Non-pigmented ciliary epithelial cell (primary cell): ENCODE measurements at regions not wholly inside any gene's neighbourhood (a gene's known extent, or its start where the extent isn't known, plus 50 kb on each side); places are given as distances from the start of the nearest gene placed in this dataset.
A peak's percentile ranks its signal among the peaks of the same experiment; 100 is the strongest.

Source experiments
- DNase-seq: peaks from one replicate; pipeline ENCODE4 v3.0.0-alpha.2; 2010; ENCODE audit warnings: low read depth

DNA sequence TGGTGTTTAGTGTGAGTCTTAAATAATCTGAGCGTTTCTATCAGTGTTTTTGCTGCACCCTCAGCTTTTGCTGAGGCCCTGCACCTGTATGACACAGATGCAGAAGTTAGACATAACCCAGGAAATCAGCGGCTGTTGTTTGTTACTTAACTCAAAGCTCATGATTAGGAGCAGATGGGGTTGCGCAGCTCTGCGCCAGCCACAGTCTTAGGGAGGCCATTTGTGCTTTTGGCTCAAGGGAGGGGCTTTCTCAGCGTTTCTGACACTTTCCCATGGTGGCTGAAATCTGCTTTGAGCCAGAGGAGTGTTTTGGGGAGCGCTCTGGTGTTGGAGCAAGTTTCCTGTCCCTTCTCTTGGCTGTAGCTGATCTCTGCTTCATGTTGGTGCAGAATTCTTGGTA is 433.8 kb downstream of the NAF1 start:
- no peak for DNase-seq

DNA sequence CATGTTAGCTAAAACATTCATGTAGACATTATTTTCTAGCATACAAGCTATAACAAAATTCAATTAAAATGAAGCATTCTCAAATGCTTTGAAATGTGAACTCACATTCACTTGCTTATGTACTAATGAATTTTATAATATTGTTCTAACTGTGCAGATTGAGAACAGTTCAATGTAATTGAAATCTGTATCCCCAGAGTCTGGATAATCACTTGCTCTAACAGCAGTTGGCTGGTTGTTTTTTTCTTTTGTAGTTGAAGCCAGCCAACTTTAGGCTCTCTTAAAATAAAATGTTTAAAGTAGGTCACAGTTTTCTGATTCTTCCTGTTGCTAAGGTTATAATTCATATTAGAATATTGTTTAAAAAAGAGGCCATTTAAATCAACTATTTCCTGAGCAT is 438.9 kb downstream of the NAF1 start:
- DNase-seq = no peak

GRCh38 chr4:162727232-162727631 is 439.5 kb downstream of the NAF1 start:
- DNase-seq = no peak

- no peak for DNase-seq
Measured at GRCh38 chr4:162715401-162715800, 451.3 kb downstream of the NAF1 start.

- DNase-seq = no peak
Measured at GRCh38 chr4:162707962-162708361, 458.7 kb downstream of the NAF1 start.

DNA sequence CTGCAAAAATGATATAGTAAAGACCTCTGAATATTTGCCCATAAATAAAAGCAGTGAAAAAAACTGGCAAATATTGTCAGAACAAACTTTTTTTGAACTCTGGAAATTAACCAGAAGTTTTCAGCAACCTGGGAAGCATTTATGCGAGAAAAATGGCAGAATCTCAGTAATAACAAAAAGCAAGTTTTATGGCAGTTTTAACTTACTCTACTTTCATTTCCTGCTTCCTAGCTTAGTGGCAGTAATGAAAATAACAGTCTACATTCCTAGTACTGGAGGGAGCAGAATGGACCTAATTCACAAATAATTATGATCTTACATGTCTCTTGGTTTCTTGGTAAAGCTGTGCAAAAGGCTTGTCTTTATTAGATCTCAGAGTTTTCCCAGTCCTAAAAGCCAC is 460.1 kb downstream of the NAF1 start:
- no peak for DNase-seq

DNA sequence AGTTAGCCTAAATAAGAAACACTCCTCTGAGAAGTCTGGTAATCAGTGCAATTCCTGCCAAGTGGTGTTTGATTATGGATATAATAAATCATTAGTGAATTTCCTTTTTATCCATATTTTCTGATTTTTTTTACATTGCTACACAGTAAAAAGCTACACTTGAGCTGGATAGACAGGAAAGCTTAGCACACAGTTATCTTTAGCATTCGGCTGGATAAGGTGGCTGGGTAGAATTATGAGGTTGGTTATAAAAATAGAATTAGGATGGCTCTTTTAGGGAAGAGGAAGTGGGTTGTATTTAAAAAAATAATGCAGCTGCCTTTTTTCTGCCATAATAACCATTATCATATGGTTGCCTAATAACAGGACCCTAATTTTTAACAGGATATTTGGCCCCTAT is 460.6 kb downstream of the NAF1 start:
- no peak for DNase-seq

DNA sequence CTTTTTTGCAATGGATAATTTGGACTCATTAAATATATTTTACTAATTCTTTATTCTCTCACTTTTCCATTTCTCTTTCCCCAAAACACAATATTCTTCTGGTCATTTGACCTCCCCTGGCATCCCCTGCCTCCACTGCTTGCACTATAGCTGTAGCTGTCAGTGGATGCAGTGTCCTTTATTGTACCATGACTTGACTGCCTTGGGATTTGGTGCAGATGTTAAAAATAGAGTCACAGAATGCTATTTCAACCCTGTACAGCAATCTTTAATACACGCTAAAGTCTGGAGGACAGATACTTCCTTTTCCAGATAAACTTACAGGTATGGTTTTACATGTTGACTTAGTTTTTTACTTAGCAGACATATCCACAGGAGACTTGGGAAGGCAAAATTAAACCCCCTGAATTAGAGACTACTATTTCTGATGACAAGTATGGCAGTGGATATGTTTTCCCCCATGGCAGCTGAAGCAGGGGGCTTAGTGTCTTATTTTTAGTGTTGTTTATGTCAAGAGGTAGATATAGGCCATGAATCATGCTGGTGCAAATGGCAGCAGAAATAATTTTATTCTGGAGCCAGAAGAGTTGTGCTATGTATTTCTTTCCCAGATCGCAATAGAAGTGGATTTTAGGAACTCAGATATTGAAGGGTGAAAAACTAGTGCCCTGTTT is 461.4 kb downstream of the NAF1 start:
- DNase-seq = no peak

DNA sequence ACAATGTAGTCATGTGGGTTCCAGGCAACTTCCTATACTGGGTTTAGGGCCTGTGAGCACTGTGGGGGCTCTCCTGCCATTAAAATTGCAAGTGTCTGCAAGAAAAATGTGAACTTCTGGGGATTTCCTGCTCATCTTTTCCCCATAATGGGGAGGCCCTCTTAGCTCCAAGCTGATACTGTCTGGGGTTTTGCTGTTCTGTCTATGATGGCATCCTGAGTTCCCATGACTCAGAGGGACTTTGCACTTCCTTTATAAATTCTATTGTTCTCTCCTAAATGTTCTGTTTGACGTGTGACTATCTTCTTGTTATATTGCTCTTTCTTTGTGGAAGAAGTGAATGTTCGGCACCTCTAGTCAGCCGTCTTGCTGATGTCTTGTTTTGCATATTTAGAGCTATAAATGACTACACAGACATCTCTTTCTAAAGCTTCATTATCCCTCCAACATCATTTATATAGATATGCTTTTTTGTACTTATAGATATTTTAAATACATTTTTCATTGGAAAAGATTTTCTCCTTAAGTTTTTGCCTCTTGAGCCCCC is 465.8 kb downstream of the NAF1 start:
- no peak for DNase-seq

DNA sequence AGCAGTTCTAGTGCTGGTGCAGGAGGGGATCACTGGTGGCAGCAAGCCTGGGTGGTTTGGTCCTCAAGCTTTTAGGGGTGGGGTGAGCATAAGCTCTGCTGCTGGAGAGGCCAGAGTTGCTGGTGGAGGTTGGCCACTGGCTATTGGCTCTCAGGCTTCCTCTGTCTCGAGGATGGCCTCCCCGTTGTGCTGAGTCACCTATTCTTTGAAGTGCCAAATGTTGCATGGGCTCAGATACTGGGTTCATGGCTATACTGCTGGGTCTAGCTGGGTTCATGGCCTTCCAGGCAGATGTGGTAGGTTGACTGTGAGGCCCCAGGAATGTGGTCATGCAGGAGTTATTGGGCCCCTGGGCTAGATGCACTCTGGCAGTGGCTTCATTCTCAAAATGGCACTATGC is 466.3 kb downstream of the NAF1 start:
- no peak for DNase-seq

DNA sequence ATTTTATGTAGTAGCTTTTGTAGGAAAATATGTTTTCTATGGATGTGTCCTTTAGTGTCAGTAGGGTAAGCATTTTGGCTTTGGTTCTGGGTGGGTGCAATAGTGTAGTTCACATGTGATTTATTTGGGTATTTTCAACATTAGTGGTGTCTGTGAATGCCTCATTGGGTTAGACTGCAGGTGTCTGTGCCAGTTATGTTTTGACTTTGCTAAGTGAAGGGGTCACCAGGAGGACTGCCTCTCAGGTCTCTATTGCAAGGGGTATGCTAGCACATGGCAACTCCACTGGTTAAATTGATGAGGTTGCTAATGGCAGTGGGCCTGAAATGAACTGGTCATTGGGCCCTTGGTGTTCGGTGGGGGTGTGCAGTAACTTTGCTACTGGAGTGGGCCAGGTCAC is 467.1 kb downstream of the NAF1 start:
- DNase-seq = no peak

DNA sequence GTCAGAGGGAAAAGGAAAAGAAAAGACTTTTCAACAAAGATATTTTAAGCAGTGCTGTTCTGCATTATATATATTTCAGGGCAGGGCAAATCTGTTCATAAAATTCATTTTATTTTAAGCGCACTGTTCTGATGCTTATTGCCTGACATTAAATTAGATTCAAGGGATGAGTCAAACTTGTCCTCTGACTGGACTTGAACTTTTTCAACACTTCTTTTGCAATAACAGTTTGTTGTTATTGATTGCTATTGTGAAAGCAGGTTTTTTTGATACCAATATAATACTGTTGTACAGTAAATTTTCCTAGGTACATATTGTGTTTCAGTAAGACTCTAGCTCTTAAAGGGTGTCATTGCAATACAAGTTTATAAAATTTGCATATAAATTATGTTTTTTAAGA is 481.3 kb downstream of the NAF1 start:
- no peak for DNase-seq

- no peak for DNase-seq
Measured at GRCh38 chr4:162684998-162685397, 481.7 kb downstream of the NAF1 start.

DNA sequence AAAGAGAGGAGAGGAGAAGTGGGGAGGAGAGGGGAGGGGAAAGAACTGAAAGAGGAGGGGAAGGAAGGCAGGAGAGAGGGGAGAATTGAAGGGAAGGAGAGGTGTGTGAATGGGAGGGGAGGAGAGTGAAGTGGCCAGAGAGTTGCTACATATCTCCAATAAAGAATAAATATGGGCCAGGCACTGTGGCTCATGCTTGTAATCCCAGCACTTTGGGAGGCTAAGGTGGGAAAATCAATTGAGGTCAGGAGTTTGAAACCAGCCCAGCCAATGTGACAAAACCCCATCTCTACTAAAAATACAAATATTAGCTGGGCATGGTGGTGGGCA is 482.4 kb downstream of the NAF1 start:
- no peak for DNase-seq

- no peak for DNase-seq
Measured at GRCh38 chr4:162683659-162684370, 482.9 kb downstream of the NAF1 start.

- DNase-seq = no peak
Measured at GRCh38 chr4:162682651-162683050, 484.0 kb downstream of the NAF1 start.

- DNase-seq = no peak
Measured at GRCh38 chr4:162681212-162681611, 485.5 kb downstream of the NAF1 start.

- DNase-seq = no peak
Measured at GRCh38 chr4:162675661-162676060, 491.0 kb downstream of the NAF1 start.

GRCh38 chr4:162661913-162662312 is 498.1 kb upstream of the FSTL5 start:
- no peak for DNase-seq

GRCh38 chr4:162659716-162660115 is 495.9 kb upstream of the FSTL5 start:
- DNase-seq = no peak

GRCh38 chr4:162657966-162658365 is 494.2 kb upstream of the FSTL5 start:
- no peak for DNase-seq

- DNase-seq = no peak
Measured at GRCh38 chr4:162650166-162650565, 486.4 kb upstream of the FSTL5 start.

DNA sequence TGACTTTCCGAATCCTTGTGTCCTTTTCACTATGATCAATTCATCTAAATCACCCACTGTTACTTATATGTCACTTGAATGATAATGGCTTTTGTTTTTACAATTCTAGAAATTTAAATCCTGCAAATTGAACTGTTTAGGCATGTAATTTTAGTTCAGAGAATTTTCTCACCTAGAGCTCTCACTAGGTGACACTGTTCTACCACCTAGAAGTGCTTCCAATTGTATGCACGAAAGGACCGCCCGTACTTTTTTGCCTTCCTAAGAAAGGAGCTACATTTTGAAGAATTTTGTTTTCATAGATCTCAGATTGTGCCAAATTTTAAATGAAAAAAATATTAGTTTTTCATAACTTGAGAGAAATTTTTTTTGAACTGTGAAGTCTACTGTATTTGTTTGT is 481.6 kb upstream of the FSTL5 start:
- no peak for DNase-seq

- DNase-seq = peak; percentile 73
Measured at GRCh38 chr4:162644346-162644745, 480.5 kb upstream of the FSTL5 start.
